Nephron (organoid): ENCODE measurements at regions not wholly inside any gene's neighbourhood (a gene's known extent, or its start where the extent isn't known, plus 50 kb on each side); places are given as distances from the start of the nearest gene placed in this dataset.

Experiments used
- H3K27ac Mint-ChIP-seq, 3 experiments: 2 replicates each; pipeline ENCODE4 v1.8.0; 2020; ENCODE audit warnings: mixed read lengths in 3 of 3, mild to moderate bottlenecking in 2 of 3, moderate library complexity in 1 of 3
- H3K27me3 Mint-ChIP-seq: 2 replicates; pipeline ENCODE4 v1.8.0; 2021; ENCODE audit warnings: low read depth, mild to moderate bottlenecking, moderate library complexity, mixed read lengths
- H3K36me3 Mint-ChIP-seq: 2 replicates; pipeline ENCODE4 v1.8.0; 2020; ENCODE audit warnings: low read depth, mixed read lengths
- H3K4me1 Mint-ChIP-seq: 2 replicates; pipeline ENCODE4 v1.8.0; 2020; ENCODE audit warnings: mixed read lengths
- H3K4me3 Mint-ChIP-seq, 3 experiments: 2 replicates each; pipeline ENCODE4 v1.8.0; 2020; ENCODE audit warnings: mild to moderate bottlenecking in 3 of 3, mixed read lengths in 3 of 3, moderate library complexity in 2 of 3
- H3K9me3 Mint-ChIP-seq: 2 replicates; pipeline ENCODE4 v1.8.0; 2020; ENCODE audit warnings: mixed read lengths
- CTCF ChIP-seq, 3 experiments: fragments of 200-600 bp; sonication (generic); IDR thresholded peaks; one replicate each; pipeline ENCODE4 v1.5.0; 2021; ENCODE audit warnings: antibody characterized with exemption in 3 of 3; ENCODE audit not compliant: unreplicated experiment in 3 of 3

GRCh38 chr7:48868916-48869315 is 55.4 kb upstream of the CDC14C start:
- no peak overlapping the region for H3K27ac Mint-ChIP-seq
- no peaks in the 10 kb centered on the region for H3K4me1 Mint-ChIP-seq
- TF ChIP-seq CTCF (IDR thresholded peaks at IDR 0.05; ENCODE audit: unreplicated experiment in 3 of 3): no peak
- no peaks in the 10 kb centered on the region for H3K9me3 Mint-ChIP-seq
- H3K27me3 Mint-ChIP-seq: no peaks in the 10 kb centered on the region
- H3K4me3 Mint-ChIP-seq: no peak overlapping the region
- H3K36me3 Mint-ChIP-seq: no peaks in the 10 kb centered on the region

- no peaks in the 10 kb centered on the region for H3K36me3 Mint-ChIP-seq
- H3K4me1 Mint-ChIP-seq: no peaks in the 10 kb centered on the region
- H3K9me3 Mint-ChIP-seq: no peaks in the 10 kb centered on the region
- H3K27ac Mint-ChIP-seq: no peak overlapping the region
- TF ChIP-seq CTCF (IDR thresholded peaks at IDR 0.05; ENCODE audit: unreplicated experiment in 3 of 3): no peak
- no peak overlapping the region for H3K4me3 Mint-ChIP-seq
- no peaks in the 10 kb centered on the region for H3K27me3 Mint-ChIP-seq
Measured at GRCh38 chr7:48872548-48872947, 51.8 kb upstream of the CDC14C start.
